GM12892 (cell line): ENCODE measurements at regions not wholly inside any gene's neighbourhood (a gene's known extent, or its start where the extent isn't known, plus 50 kb on each side); places are given as distances from the start of the nearest gene placed in this dataset.
"Not testable (repeated sequence)": the region's sequence is repeated elsewhere in the genome, so short reads cannot be mapped to it uniquely, and the experiment has no call there.

Experiments used
- DNase-seq: peaks from one replicate; pipeline ENCODE4 v3.0.0; 2011; ENCODE audit not compliant: insufficient read length
- FAIRE-seq: peaks from 2 replicates; lab custom pipeline; 2011; peaks lifted over from hg19 to GRCh38; lab: Jason Lieb, UNC
- POLR2A ChIP-seq: IDR thresholded peaks from 2 replicates; pipeline ENCODE4 v1.6.1; 2011; ENCODE audit warnings: low read depth, low read length, control low read depth
- POLR2AphosphoS5 ChIP-seq: IDR thresholded peaks from 2 replicates; pipeline ENCODE4 v1.6.1; 2011; ENCODE audit warnings: low read depth, low read length, control low read depth
- TAF1 ChIP-seq: IDR thresholded peaks from 2 replicates; pipeline ENCODE4 v1.6.1; 2011; ENCODE audit warnings: low read depth, mild to moderate bottlenecking, control low read depth, low read length, borderline replicate concordance

DNA sequence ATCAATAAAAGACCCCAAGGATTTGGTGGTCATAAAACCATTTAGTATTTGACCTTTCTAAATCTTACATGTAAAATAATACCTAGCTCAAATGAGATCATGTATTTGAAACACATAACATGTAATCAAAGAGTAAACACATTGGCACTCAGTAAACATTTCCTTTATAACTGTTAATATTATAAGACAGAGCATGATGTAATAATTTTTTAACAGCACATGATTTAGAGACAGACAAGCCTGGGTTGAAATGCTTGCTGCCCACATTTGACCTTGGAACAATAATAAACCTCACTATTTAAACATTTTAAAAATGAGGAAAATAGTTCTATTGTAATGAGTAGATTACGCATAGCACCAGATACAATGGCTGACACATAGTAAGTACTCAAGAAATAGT lies 105.2 kb upstream of the GPR141 start:
- TF ChIP-seq POLR2AphosphoS5 (no peak), POLR2A (no peak), TAF1 (no peak)
- DNase-seq, result no peak
- no peak for FAIRE-seq

DNA sequence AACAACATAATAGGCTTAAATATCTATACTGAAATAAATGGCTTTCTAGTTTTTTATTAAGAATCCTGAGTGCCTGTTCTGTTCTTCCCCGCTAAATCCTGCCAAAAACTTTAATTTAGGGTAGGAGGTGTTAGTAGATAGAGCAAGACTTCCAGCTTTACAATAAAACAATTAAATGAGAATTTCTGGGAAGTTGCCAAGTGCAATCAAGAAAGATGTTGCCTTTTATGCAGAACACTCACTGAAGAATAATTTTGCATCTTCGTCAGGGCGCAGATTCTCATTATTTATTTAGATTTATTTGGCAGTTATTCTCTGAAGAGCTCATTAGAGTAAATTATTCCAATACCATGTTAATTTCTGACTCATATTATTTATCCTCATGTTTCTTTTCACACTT lies 103.2 kb upstream of the GPR141 start:
- no peak for FAIRE-seq
- TF ChIP-seq TAF1 (no peak), POLR2A (no peak), POLR2AphosphoS5 (no peak)
- no peak for DNase-seq

- DNase-seq, FAIRE-seq: not testable (repeated sequence)
Observed at GRCh38 chr7:37584651-37585463, 98.7 kb upstream of the GPR141 start.

- DNase-seq (no peak), FAIRE-seq (peak; percentile 67)
- TF ChIP-seq POLR2AphosphoS5 (no peak), TAF1 (no peak), POLR2A (no peak)
Observed at GRCh38 chr7:37590824-37591223, 92.7 kb upstream of the GPR141 start.

DNA sequence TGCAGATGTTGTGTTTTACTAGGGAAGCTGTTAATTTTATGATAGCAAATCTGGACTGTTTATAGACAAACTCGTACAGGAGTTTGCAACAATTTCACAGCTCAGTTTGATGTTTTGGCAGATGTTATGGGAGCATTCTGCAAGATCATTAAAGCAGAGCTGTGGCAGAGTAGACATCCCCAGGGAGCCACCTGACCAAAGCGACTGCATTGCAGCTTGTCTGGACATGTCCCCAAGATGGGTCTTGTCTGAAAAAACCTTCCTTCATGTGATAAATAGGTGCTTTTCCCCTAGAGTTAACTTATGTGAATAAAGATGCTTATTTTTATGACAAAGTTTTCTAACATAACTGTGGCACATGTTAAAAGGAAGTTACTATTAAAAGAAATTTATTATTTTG lies 91.2 kb upstream of the GPR141 start:
- FAIRE-seq (no peak), DNase-seq (no peak)
- TF ChIP-seq POLR2A, result no peak
- TF ChIP-seq TAF1, result no peak
- no peak for TF ChIP-seq POLR2AphosphoS5

- TF ChIP-seq POLR2A, result no peak
- TF ChIP-seq TAF1, result no peak
- no peak for TF ChIP-seq POLR2AphosphoS5
- DNase-seq, result no peak
Observed at GRCh38 chr7:37594602-37595001, 89.0 kb upstream of the GPR141 start.

GRCh38 chr7:37598824-37599223 lies 84.7 kb upstream of the GPR141 start:
- TF ChIP-seq POLR2A (no peak), POLR2AphosphoS5 (no peak)
- DNase-seq, result no peak
- FAIRE-seq, result no peak

More at GRCh38 chr7:37594602-37595001, 89.0 kb upstream of the GPR141 start:
- FAIRE-seq, result no peak

GRCh38 chr7:37601321-37601720 lies 82.2 kb upstream of the GPR141 start:
- FAIRE-seq, result no peak

GRCh38 chr7:37604078-37604477 lies 79.5 kb upstream of the GPR141 start:
- TF ChIP-seq TAF1, result no peak
- no peak for TF ChIP-seq POLR2A
- TF ChIP-seq POLR2AphosphoS5, result no peak
- FAIRE-seq (no peak), DNase-seq (no peak)

More at GRCh38 chr7:37601321-37601720, 82.2 kb upstream of the GPR141 start:
- no peak for DNase-seq
- TF ChIP-seq POLR2AphosphoS5 (no peak), TAF1 (no peak), POLR2A (no peak)

- not testable (repeated sequence) for FAIRE-seq, DNase-seq
Observed at GRCh38 chr7:37617406-37617805, 66.2 kb upstream of the GPR141 start.

DNA sequence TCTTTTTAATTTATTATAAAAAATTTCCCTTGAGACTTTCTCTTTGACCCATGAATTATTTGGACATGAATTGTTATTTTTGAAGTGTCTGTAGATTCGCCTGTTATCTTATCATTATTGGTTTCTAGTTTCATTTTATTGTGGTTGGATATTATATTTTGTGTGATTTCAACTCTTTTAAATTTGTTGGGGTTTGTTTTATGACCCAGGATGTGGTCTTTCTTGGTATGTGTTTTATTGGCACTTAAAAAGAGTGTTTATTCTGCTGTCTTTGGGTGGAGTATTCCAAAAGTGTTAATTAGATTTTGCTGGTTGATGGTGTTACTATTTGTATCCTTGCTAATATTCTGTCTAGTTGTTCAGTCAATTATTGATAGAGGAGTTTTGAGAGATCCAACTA lies 50.5 kb upstream of the GPR141 start:
- FAIRE-seq, result no peak
- no peak for DNase-seq
- no peak for TF ChIP-seq POLR2A
- TF ChIP-seq POLR2AphosphoS5, result no peak
- TF ChIP-seq TAF1, result no peak
